H7 (cell line): ENCODE measurements at regions not wholly inside any gene's neighbourhood (a gene's known extent, or its start where the extent isn't known, plus 50 kb on each side); places are given as distances from the start of the nearest gene placed in this dataset.

Source experiments
- DNase-seq: peaks from one replicate; pipeline ENCODE4 v3.0.0; 2012
- H3K27me3 ChIP-seq: 2 replicates; pipeline ENCODE4 v1.6.0; 2011; ENCODE audit warnings: mild to moderate bottlenecking, low read length; ENCODE audit not compliant: control insufficient read depth, insufficient read depth
- H3K36me3 ChIP-seq: replicated peaks from 2 replicates; pipeline ENCODE4 v1.5.1; 2011; ENCODE audit warnings: low read length; ENCODE audit not compliant: control insufficient read depth, insufficient read depth
- H3K4me3 ChIP-seq: 2 replicates; pipeline ENCODE4 v1.5.1; 2011; ENCODE audit warnings: low read depth, mild to moderate bottlenecking, control low read depth, low read length, moderate library complexity; ENCODE audit not compliant: insufficient read depth

DNA sequence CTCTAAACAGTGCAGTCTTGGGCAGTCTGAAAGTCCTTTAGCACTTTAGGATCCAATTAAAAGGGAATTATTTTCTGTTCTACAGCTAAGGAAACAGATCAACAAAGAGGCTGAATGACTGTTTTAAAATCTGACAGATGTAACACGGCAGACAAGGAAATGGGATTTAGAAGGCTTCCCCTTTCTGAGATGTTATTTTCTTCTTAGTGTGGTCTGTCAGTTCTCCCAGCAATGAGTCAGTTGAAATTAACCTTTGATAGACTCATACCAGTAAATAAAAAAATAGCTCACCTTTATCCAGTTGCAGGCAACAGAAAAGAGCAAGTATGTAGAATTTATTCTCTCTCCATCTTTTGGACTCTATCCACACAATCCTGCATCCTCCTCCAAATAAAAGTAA, 98.1 kb downstream of the NEDD1 start:
- no peak overlapping the region for H3K4me3 ChIP-seq
- H3K36me3 ChIP-seq = no peaks in the 10 kb centered on the region
- DNase-seq = no peak
- H3K27me3 ChIP-seq = no peaks in the 10 kb centered on the region

GRCh38 chr12:97005646-97006045, 98.6 kb downstream of the NEDD1 start:
- Histone ChIP-seq H3K4me3 (no peak overlapping the region), H3K27me3 (no peaks in the 10 kb centered on the region), H3K36me3 (no peaks in the 10 kb centered on the region)
- no peak for DNase-seq

GRCh38 chr12:97006585-97006984, 99.5 kb downstream of the NEDD1 start:
- Histone ChIP-seq H3K4me3 (no peak overlapping the region), H3K27me3 (no peaks in the 10 kb centered on the region), H3K36me3 (no peaks in the 10 kb centered on the region)
- DNase-seq = no peak

- H3K27me3 ChIP-seq = no peaks in the 10 kb centered on the region
- DNase-seq = no peak
- no peak overlapping the region for H3K4me3 ChIP-seq
- H3K36me3 ChIP-seq = no peaks in the 10 kb centered on the region
These were observed 109.1 kb downstream of the NEDD1 start for GRCh38 chr12:97016163-97016562.

- no peaks in the 10 kb centered on the region for H3K36me3 ChIP-seq
- no peaks in the 10 kb centered on the region for H3K27me3 ChIP-seq
- H3K4me3 ChIP-seq = no peak overlapping the region
- DNase-seq = no peak
These were observed 110.2 kb downstream of the NEDD1 start for GRCh38 chr12:97017213-97017612.

- H3K4me3 ChIP-seq = no peak overlapping the region
- H3K27me3 ChIP-seq = no peaks in the 10 kb centered on the region
- no peak for DNase-seq
- H3K36me3 ChIP-seq = no peaks in the 10 kb centered on the region
These were observed 115.6 kb downstream of the NEDD1 start for GRCh38 chr12:97022536-97023230.

GRCh38 chr12:97024393-97024792, 117.3 kb downstream of the NEDD1 start:
- Histone ChIP-seq H3K27me3 (no peaks in the 10 kb centered on the region), H3K36me3 (no peaks in the 10 kb centered on the region), H3K4me3 (no peak overlapping the region)
- DNase-seq = no peak

GRCh38 chr12:97026901-97027300, 119.8 kb downstream of the NEDD1 start:
- no peak for DNase-seq
- Histone ChIP-seq H3K36me3 (no peaks in the 10 kb centered on the region), H3K27me3 (no peaks in the 10 kb centered on the region)

DNA sequence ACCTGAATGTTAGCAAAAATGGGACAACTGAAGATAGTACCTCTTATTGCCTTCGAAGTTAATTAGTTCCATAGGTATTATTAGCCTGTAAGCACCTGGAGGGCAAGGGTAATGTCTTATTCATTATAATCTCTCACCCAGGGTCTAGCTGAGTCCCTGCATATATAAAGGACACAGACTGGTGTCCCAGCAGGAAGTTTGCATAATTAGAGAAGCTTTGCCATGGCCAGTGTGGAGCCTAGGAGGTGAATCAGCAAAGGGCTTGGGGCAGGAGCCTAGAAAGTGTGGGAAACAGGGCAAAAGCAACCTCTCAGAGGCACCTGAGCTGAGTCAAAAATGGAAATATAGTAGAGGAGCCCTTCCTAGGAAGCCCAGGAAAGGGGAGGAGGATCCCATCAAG, 120.4 kb downstream of the NEDD1 start:
- H3K4me3 ChIP-seq = no peak overlapping the region
- no peak for DNase-seq

More at GRCh38 chr12:97026901-97027300, 119.8 kb downstream of the NEDD1 start:
- no peak overlapping the region for H3K4me3 ChIP-seq

DNA sequence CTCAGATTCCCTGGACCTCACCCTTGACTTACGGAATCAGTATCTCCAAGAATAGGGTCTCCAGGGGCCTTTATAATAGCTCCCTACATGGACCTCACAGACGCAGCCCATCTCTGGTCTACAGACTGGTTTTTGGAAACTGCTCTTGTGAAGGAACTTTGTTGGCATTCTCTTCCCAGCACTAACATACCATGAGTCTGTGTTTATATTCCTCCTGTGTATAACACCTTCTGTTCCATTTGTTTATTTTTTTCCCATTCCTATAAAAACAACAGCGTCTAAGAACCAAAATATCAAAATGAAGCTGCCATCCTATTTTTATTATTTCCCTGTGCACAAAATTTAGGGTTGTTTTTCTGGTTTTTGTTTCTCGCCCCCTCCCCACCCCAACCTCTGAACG, 131.1 kb downstream of the NEDD1 start:
- Histone ChIP-seq H3K4me3 (no peak overlapping the region), H3K36me3 (no peaks in the 10 kb centered on the region), H3K27me3 (no peaks in the 10 kb centered on the region)
- no peak for DNase-seq

More for the DNA sequence above, 120.4 kb downstream of the NEDD1 start:
- no peaks in the 10 kb centered on the region for H3K27me3 ChIP-seq
- no peaks in the 10 kb centered on the region for H3K36me3 ChIP-seq

DNA sequence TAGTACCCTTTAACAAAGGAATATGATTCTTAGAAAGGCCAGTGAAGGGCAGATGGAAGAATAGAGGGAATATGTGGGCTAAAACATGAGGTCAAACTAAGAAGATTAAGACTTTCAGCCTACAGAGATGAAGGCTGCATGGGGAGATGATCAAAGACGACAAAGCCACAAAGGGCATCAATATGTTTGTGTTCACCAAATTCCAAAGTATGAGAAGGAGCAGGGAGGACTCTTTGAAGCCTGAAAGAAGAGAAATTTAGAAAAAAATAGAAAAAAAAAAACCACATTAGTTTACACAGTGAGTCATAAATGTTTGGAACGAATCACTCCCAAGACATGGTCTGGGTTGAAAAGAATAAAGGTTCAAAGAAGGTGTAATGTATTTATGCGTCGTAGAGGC, 131.8 kb downstream of the NEDD1 start:
- H3K4me3 ChIP-seq = no peak overlapping the region
- no peaks in the 10 kb centered on the region for H3K27me3 ChIP-seq
- no peak for DNase-seq
- no peaks in the 10 kb centered on the region for H3K36me3 ChIP-seq

DNA sequence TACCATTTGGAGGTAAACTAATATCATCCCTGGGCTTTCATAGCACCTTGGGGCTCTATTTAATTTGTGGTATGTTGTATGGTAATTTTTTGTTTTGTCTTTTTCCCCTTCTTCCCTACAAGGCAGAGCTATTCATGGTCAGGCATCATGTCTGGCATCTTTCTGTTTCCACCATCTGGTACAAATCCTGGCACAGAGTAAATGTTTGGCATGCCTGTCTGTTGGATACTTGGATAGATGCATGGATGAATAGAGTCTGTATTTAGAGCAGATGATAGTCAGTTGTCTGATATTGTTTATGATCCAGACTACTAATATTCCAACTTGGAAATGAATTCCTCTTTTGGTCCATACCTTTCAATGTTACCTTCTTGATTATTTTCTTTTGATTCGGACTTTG, 139.8 kb downstream of the NEDD1 start:
- no peaks in the 10 kb centered on the region for H3K36me3 ChIP-seq
- H3K4me3 ChIP-seq = no peak overlapping the region
- H3K27me3 ChIP-seq = no peaks in the 10 kb centered on the region
- DNase-seq = no peak

DNA sequence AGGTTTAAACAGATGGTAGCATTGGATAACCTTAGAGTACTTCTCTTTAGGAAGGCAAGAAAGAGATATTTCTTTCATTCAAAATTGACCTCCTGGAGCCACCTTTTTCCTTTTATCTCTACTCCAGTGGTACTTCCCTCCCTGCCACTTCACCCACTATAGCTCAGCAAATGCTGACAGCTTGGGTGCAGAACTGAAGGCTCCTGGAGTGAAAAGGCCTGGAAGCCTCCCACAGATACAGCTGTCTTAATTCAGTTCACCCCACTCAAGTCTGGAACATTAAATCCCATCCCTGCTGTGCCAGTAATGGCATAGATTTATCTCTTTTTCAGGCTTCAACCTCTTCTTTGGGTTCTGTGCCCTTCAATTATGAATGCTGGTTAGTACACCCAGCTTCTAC, 140.3 kb downstream of the NEDD1 start:
- Histone ChIP-seq H3K27me3 (no peaks in the 10 kb centered on the region), H3K36me3 (no peaks in the 10 kb centered on the region), H3K4me3 (no peak overlapping the region)
- no peak for DNase-seq

GRCh38 chr12:97048421-97049035, 141.5 kb downstream of the NEDD1 start:
- H3K27me3 ChIP-seq = no peaks in the 10 kb centered on the region

DNA sequence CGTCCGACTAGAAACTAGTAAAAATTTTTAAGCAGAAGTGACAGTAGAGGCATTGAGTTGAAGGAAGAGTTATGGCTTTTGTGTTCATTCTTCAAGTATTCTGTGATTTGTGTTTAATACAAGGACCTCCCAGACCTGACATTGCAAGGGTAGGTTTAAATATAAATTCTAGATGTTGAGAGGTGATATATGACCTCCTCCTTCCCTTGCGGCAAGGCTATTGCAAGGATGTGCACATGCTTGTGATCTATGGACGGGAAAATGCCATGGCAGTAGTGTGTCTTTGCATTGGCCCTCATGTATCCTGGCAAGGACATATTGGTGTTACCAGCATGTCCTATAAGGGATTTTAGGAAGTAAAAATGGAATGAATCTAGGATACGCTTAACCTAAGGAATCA, 143.5 kb downstream of the NEDD1 start:
- no peaks in the 10 kb centered on the region for H3K36me3 ChIP-seq
- no peak for DNase-seq
- H3K4me3 ChIP-seq = no peak overlapping the region
- H3K27me3 ChIP-seq = no peaks in the 10 kb centered on the region

More at GRCh38 chr12:97048421-97049035, 141.5 kb downstream of the NEDD1 start:
- Histone ChIP-seq H3K4me3 (no peak overlapping the region), H3K36me3 (no peaks in the 10 kb centered on the region)
- DNase-seq = no peak
